HuH-7.5 (cell line): ENCODE measurements at regions not wholly inside any gene's neighbourhood (a gene's known extent, or its start where the extent isn't known, plus 50 kb on each side); places are given as distances from the start of the nearest gene placed in this dataset.
A peak's percentile ranks its signal among the peaks of the same experiment; 100 is the strongest.

Experiments used
- DNase-seq: peaks from one replicate; pipeline ENCODE4 v3.0.0; 2011; ENCODE audit warnings: low spot score

DNA sequence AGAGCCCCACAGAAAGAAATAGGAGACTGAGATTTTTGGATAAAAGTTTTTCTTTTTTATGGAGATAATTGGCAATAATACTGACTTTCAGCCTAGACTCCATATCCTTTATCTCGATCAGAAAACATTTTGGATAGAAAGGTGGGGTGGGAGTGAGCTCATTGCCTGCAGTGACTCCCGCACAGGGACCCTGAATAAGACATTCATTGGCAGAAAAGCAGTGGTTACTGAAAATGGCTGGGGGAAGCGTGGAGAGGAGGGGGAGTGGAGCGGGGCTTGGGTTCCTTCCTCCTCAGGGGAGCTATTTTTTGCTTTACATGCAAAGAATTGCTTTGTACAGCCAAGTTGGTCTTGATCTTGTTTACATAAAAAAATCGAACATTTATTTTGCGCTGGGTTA lies 90.4 kb upstream of the BMPER start:
- DNase-seq, result no peak

DNA sequence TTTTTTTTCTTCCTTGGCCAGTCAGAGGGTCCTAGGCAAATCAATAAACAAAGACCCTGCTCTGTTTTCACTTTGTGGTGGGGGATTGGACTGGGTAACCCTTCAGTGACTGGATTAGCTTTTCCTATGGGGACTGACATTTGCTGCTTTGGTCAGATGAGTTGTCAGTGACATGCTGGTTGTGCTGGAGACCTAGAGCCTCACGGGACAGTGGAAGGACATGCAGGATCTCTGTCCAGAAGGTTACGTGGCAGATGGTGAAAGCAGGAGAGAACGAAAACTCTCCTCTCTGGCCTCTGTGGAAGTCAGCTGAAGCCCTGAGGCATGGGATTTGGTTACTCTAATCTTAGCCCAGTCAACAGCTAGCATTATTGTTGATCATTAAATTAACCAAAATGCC lies 90.0 kb upstream of the BMPER start:
- no peak for DNase-seq

DNA sequence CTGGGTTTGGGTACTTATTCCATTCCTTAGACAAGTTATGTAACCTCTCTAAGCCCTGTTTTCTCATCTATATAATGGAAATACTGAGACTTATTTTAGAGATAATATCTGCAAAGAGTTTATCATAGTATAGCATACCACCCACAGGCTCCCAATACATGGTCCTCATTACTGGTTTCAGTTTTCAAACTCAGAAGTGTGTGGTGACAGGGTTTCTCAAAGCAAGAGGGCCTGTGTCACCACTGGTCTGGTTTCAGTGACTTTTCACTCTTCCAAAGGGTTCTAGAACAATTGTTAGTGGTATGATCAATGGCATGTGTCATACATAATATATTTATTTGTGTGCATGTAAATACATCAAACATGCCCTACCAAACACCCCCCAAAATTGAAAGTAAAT lies 89.2 kb upstream of the BMPER start:
- no peak for DNase-seq

DNA sequence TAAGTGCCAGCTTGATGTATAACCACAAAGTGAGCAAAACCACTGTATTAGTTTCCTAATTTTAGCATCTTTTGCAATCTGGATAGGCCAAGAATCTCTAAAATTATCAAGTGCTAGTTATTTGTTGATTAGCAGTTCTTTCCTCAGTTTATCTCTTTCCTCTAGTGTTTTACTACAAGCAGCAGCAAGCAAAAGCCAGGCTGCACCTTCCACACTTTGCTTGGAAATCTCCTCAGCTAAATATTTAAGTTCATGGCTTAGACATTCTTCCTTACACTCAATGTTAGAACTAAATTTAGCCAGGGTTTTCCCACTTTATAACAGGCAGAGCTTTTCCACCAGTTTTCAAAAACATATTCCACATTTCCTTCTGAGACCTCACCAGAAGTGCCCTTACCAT lies 85.7 kb upstream of the BMPER start:
- DNase-seq, result no peak

GRCh38 chr7:33820206-33820605 lies 85.1 kb upstream of the BMPER start:
- no peak for DNase-seq

DNA sequence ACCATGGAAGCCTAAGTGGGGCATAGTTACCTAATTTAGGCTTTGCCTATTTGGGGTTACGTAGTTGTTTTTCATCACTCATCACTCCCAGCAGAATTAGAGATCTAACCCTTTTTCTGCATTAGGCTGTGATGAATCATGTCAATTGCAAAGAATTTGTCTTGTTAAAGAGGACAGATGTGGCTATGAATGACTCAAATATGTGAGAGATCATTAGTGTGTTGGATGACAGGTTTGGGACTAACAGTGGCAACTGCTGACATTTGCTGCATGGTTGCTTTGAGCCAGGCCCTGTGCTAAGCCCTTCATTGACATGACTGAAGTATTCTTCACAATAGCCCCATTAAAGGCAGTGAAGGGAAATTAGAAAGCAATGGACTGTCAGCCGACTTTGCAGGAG lies 83.4 kb upstream of the BMPER start:
- no peak for DNase-seq

DNA sequence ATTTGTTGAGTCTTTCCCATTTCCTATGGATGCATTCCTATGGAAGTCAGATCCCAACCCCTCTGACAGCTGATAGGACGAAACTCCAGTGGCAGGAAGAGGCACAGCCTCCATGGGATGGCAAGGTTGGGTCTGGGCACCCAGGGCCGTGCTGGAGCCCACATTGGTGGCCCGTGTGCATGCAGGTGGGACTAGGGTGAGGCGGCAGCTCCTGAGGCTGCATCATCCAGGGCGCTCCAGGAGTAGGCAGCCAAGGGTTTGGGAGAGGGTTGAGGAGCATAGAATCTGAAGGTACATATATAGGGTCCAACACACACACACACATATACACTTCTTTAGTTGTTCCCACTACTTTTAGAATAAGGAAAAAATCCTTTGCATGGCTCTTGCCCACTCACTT lies 81.4 kb upstream of the BMPER start:
- no peak for DNase-seq

- no peak for DNase-seq
Measured at GRCh38 chr7:33824911-33825459, 80.4 kb upstream of the BMPER start.

DNA sequence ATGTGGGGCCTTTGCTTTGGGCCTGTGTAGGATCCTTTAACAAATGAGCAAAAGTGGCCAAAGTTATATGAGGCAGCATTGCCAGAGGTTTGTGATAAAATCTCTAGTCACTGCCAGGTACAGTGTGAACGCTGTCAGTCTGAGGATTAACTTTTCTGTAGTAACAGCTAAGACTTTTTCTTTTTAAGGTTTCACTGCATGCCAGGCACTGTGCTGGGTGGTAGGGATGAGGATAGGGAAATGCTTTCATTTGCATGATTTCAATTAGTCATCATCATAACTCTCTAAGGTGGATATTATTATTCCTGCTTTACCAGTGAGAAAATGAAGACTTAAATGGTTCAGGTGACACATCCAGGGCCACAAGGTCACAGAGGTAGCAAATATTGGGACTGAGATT lies 79.7 kb upstream of the BMPER start:
- no peak for DNase-seq

- DNase-seq, result no peak
Measured at GRCh38 chr7:33829536-33829935, 75.8 kb upstream of the BMPER start.

- no peak for DNase-seq
Measured at GRCh38 chr7:33831389-33832141, 73.8 kb upstream of the BMPER start.

- no peak for DNase-seq
Measured at GRCh38 chr7:33832271-33832721, 73.0 kb upstream of the BMPER start.

DNA sequence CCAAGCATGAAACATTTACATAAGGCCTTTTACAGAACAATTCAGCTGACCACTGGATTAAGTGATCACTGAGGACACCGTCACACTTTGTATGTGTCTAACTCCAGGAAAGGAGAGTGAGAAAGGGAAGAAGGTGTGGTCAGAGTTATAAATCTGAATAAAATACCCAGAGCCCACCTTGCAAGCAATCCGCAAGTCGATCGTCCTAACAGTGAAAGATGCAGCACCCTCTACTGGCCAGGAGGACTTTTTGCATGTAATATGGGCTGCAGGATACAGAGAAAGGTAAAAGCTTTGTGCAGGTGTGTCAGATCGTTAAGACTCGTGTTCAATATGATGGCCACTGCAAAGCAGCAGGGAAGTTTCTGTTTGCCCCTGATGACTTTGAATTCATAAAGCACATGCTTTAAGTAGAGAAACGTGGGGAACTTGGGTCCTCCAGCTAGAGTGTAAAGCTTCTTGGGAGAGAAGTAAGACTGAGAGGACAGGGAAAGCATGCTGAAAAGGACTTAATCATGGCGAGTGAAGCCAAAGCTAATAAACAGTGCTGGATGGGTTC lies 68.5 kb upstream of the BMPER start:
- DNase-seq, result peak; percentile 14

DNA sequence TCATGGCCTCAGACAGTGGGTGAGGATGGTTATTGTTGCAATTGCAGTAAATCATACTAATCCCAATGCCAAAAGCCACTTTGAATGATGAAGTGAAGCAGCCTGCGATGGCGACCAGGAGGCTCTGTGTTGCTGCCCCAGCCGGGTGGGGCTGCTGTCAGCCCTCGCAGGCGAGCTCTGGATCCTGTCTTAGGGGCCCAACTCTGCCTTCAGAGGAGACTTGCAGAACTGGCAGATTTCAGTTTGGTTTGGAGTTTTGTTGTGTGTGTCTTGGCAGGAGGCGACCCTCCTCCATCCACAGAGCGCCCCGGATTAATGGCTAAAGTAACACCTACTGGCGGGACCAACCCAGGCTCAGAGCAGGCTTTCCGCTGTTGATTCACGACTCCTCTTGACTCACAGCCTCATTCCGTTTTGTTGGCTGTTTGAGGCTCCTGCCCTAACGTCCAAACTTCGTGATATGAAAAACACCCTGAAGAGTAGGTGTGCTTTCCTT lies 67.9 kb upstream of the BMPER start:
- DNase-seq, result no peak

GRCh38 chr7:33841031-33841430 lies 64.3 kb upstream of the BMPER start:
- no peak for DNase-seq

- no peak for DNase-seq
Measured at GRCh38 chr7:33841705-33842129, 63.6 kb upstream of the BMPER start.

DNA sequence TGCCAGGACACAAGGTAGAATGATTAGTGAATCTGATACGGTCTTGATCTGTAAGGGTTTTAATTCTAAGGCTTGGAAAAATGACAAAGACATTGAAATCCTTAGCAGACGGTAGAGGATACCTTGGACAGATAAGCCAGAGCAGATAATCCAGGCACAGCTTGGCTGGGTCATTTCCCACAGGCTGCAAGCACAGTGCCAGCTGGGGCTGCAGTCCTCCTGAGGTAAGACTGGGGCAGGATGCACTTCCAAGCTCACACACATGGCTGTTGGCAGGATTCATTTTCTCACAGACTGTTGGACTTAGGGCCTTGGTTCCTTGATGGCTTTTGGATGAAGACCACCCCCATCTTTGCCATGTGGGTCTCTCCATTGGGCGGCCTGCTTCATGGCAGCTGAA lies 63.2 kb upstream of the BMPER start:
- DNase-seq, result no peak

DNA sequence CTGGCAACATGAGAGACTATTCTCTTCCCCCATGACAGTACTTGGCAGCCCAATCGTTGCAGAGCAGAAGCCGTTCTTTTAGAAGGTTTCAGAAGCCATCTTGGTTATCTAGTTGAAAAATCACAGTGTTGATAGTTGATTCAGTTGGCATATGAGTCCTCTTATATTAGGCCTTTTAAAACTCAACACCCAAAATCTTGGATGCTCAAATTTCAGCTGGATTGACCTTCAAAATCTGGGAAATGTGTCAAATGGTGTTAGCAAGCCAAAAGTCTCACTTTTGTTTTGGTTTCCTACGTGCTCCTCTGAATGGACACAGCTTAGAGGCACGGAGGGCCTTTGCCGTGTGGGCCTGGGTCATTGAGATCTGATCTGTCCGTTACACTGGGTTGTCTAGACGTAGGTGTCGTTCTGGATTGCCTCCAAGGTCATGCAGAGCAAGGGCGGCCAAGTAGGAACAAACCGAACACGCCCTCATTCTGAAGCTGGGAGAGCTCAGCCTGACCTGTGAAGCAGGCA lies 59.3 kb upstream of the BMPER start:
- DNase-seq, result no peak

- DNase-seq, result no peak
Measured at GRCh38 chr7:33849004-33849403, 56.3 kb upstream of the BMPER start.

GRCh38 chr7:33849971-33850559 lies 55.3 kb upstream of the BMPER start:
- no peak for DNase-seq

DNA sequence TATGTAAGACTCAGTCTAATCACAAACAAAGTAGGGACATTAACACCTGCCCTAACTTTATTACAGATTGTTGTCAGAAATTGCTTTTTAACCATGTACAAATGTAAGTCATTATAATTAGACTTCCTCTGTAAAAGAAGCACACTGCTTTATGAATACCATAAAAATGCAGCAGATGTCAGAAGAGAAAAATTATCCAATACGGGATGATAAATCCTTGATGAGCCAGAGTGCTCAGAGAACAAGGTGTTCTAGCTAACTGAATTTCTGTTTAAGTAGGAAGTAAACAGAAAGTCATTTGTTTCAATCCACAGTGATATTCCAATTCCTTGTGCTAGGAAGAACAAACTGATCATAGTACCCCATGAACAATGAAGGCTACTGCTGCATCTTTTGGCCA lies 54.6 kb upstream of the BMPER start:
- DNase-seq, result no peak

DNA sequence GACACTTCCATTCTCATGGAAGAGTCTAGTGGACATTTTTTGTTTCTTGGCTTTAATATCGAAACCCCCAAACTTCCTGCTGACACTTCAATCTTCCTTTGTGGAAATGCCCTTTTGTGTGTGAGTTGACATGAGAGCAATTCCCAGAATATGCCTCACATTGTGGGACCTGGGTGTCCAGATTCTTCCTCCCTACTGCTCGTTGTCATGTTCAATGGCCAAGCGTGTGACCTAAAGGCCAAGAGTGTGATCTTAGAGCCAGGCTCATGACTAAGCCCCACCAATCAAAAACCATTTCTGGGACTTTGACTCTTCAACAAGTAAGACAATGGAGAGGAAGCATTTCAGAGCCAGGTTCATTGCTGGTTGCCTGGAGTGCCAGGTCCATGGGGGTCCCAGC lies 52.5 kb upstream of the BMPER start:
- DNase-seq, result no peak
